HEK293 (cell line): ENCODE measurements at regions not wholly inside any gene's neighbourhood (a gene's known extent, or its start where the extent isn't known, plus 50 kb on each side); places are given as distances from the start of the nearest gene placed in this dataset.

Experiments
- CTCF ChIA-PET: fragments of 350-600 bp; formaldehyde crosslinking; extraction: SDS; loops from one replicate; lab custom pipeline; 2021; ENCODE audit warnings: antibody characterized with exemption; lab: Yijun Ruan, JAX
- POLR2A ChIA-PET: fragments of 300-600 bp; formaldehyde crosslinking; extraction: SDS; loops from one replicate; lab custom pipeline; 2020; ENCODE audit warnings: antibody characterized with exemption, inconsistent platforms; lab: Yijun Ruan, JAX
- H3K27ac ChIP-seq: fragments of 200-500 bp; sonication (Bioruptor generic); 2 replicates; pipeline ENCODE4 v1.5.1; 2014; ENCODE audit warnings: low read depth, low read length, control low read depth, inconsistent platforms; ENCODE audit errors: extremely low read depth
- H3K36me3 ChIP-seq, 2 experiments: fragments of 200-500 bp in 1 of 2; sonication (Bioruptor generic) in 1 of 2; 1 replicate in 1 of 2; 2 replicates in 1 of 2; pipeline ENCODE4 v1.5.1; 2014 to 2017; ENCODE audit warnings: inconsistent platforms in 2 of 2, low read length in 2 of 2; ENCODE audit not compliant: control insufficient read depth in 2 of 2, insufficient read depth in 1 of 2
- H3K4me1 ChIP-seq: fragments of 200-500 bp; sonication (Bioruptor generic); 2 replicates; pipeline ENCODE4 v1.5.1; 2014; ENCODE audit warnings: mild to moderate bottlenecking, low read length, inconsistent platforms; ENCODE audit not compliant: control insufficient read depth, insufficient read depth
- H3K4me3 ChIP-seq: 2 replicates; pipeline ENCODE4 v1.5.1; 2011; ENCODE audit warnings: low read depth, mild to moderate bottlenecking, control low read depth, low read length, moderate library complexity
- H3K9me3 ChIP-seq: fragments of 200-500 bp; sonication (Bioruptor generic); 2 replicates; pipeline ENCODE4 v1.5.1; 2014; ENCODE audit warnings: low read depth, low read length, inconsistent platforms; ENCODE audit not compliant: control insufficient read depth, insufficient read depth
- BCL11B ChIP-seq: fragments of 450-650 bp; formaldehyde crosslinking; IDR thresholded peaks from 2 replicates; pipeline ENCODE4 v1.5.1; 2016; ENCODE audit warnings: low read depth, missing biosample characterization, missing genetic modification characterization
- HOXD13 ChIP-seq: sonication (generic); formaldehyde crosslinking; IDR thresholded peaks from 2 replicates; pipeline ENCODE4 v1.8.0; 2022; ENCODE audit warnings: missing genetic modification reagents, borderline replicate concordance
- INSM2 ChIP-seq: fragments of 450-650 bp; formaldehyde crosslinking; IDR thresholded peaks from 2 replicates; pipeline ENCODE4 v1.5.1; 2016; ENCODE audit warnings: missing biosample characterization, missing genetic modification characterization
- KLF9 ChIP-seq: fragments of 450-650 bp; formaldehyde crosslinking; IDR thresholded peaks from 2 replicates; pipeline ENCODE4 v1.5.1; 2016; ENCODE audit warnings: missing biosample characterization, missing genetic modification characterization, low read depth
- MEIS1 ChIP-seq: sonication (generic); formaldehyde crosslinking; IDR thresholded peaks from 2 replicates; pipeline ENCODE4 v1.8.1; 2022; ENCODE audit warnings: missing genetic modification reagents, mild to moderate bottlenecking, borderline replicate concordance
- PBX3 ChIP-seq: sonication (generic); formaldehyde crosslinking; IDR thresholded peaks from 2 replicates; pipeline ENCODE4 v1.8.1; 2022; ENCODE audit warnings: mild to moderate bottlenecking, moderate library complexity, missing genetic modification reagents
- SALL2 ChIP-seq: fragments of 450-650 bp; formaldehyde crosslinking; IDR thresholded peaks from 2 replicates; pipeline ENCODE4 v1.5.0; 2017; ENCODE audit warnings: missing biosample characterization, mild to moderate bottlenecking, missing genetic modification characterization, borderline replicate concordance
- ZNF114 ChIP-seq: fragments of 450-650 bp; formaldehyde crosslinking; IDR thresholded peaks from 2 replicates; pipeline ENCODE4 v1.5.0; 2017; ENCODE audit warnings: missing biosample characterization, missing genetic modification characterization
- ZNF132 ChIP-seq: fragments of 450-650 bp; formaldehyde crosslinking; IDR thresholded peaks from 2 replicates; pipeline ENCODE4 v1.5.1; 2017; ENCODE audit warnings: missing biosample characterization, missing genetic modification characterization, borderline replicate concordance
- ZNF140 ChIP-seq: fragments of 450-650 bp; formaldehyde crosslinking; IDR thresholded peaks from 2 replicates; pipeline ENCODE4 v1.5.1; 2016; ENCODE audit warnings: missing biosample characterization, missing genetic modification characterization
- ZNF19 ChIP-seq: fragments of 450-650 bp; formaldehyde crosslinking; IDR thresholded peaks from 2 replicates; pipeline ENCODE4; 2016; ENCODE audit warnings: missing biosample characterization, missing genetic modification characterization, low read depth
- ZNF23 ChIP-seq: fragments of 450-650 bp; formaldehyde crosslinking; IDR thresholded peaks from 2 replicates; pipeline ENCODE4 v1.5.1; 2016; ENCODE audit warnings: missing biosample characterization, missing genetic modification characterization, borderline replicate concordance
- ZNF280C ChIP-seq: fragments of 450-650 bp; formaldehyde crosslinking; IDR thresholded peaks from 2 replicates; pipeline ENCODE4 v1.5.1; 2016; ENCODE audit warnings: missing biosample characterization, missing genetic modification characterization
- ZNF391 ChIP-seq: fragments of 450-650 bp; formaldehyde crosslinking; IDR thresholded peaks from 2 replicates; pipeline ENCODE4 v1.5.1; 2016; ENCODE audit warnings: low read depth, missing biosample characterization, missing genetic modification characterization, borderline replicate concordance
- ZNF473 ChIP-seq: fragments of 450-650 bp; formaldehyde crosslinking; IDR thresholded peaks from 2 replicates; pipeline ENCODE4 v1.5.1; 2017; ENCODE audit warnings: missing biosample characterization, missing genetic modification characterization
- ZNF596 ChIP-seq: fragments of 450-650 bp; IDR thresholded peaks from 2 replicates; pipeline ENCODE4 v1.5.0; 2018; ENCODE audit warnings: missing biosample characterization, mild to moderate bottlenecking, missing genetic modification characterization, moderate library complexity
- ZNF621 ChIP-seq: fragments of 450-650 bp; formaldehyde crosslinking; IDR thresholded peaks from 2 replicates; pipeline ENCODE4 v1.5.1; 2017; ENCODE audit warnings: missing biosample characterization, missing genetic modification characterization
- ZNF626 ChIP-seq: fragments of 450-650 bp; sonication (Bioruptor Pico); formaldehyde crosslinking; IDR thresholded peaks from 2 replicates; pipeline ENCODE4 v1.5.1; 2018; ENCODE audit warnings: missing biosample characterization, missing genetic modification characterization, inconsistent platforms
- ZNF658 ChIP-seq: fragments of 450-650 bp; formaldehyde crosslinking; IDR thresholded peaks from 2 replicates; pipeline ENCODE4; 2016; ENCODE audit warnings: missing biosample characterization, missing genetic modification characterization
- ZNF701 ChIP-seq: fragments of 450-650 bp; formaldehyde crosslinking; IDR thresholded peaks from 2 replicates; pipeline ENCODE4 v1.5.1; 2016; ENCODE audit warnings: missing biosample characterization, missing genetic modification characterization
- ZNF747 ChIP-seq: fragments of 450-650 bp; formaldehyde crosslinking; IDR thresholded peaks from 2 replicates; pipeline ENCODE4 v1.5.1; 2016; ENCODE audit warnings: missing biosample characterization, missing genetic modification characterization
- TF ChIP-seq, protein P1 (sequence below): fragments of 450-650 bp; formaldehyde crosslinking; IDR thresholded peaks from 2 replicates; pipeline ENCODE4 v1.5.1; 2016; ENCODE audit warnings: missing biosample characterization, missing genetic modification characterization, borderline replicate concordance

DNA sequence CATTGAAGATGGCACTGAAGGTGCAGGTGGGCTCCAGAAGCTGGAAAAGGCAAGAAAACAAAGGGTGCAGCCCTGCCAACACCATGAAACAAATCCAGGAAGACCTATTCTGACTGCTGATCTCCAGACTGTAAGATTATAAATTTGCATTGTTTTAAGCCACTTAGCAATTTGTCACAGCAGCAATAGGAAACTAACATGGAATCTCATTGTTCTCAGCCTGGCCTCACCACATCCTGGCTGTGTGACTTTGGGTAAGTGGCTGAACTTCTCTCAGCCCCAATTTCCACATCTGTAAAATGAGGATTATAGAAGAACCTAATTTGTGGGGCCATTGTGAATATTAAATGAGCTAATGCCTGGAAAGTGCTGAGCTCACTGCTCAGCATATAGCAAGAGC lies 160.4 kb upstream of the MAFB start:
- no peak overlapping the region for H3K4me3 ChIP-seq
- no peaks in the 10 kb centered on the region for H3K9me3 ChIP-seq
- H3K36me3 ChIP-seq = no peaks in the 10 kb centered on the region
- peaks cover 3% of the 10 kb centered on the region for H3K4me1 ChIP-seq
- no peak overlapping the region for H3K27ac ChIP-seq
- POLR2A ChIA-PET = no interaction called here
- TF ChIP-seq BCL11B (no peak), ZNF114 (tag by site-specific recombination) (no peak), ZNF626 (tag by site-specific recombination) (no peak)
- CTCF ChIA-PET = no interaction called here

- ChIA-PET POLR2A (no interaction called here), CTCF (interaction anchor here (0.7 kb wide), 1 partner anchor 29 kb away, joined by 3 read pairs; no protein-coding TSS in a partner anchor)
- Histone ChIP-seq H3K4me1 (no peaks in the 10 kb centered on the region), H3K36me3 (no peaks in the 10 kb centered on the region), H3K4me3 (no peak overlapping the region), H3K27ac (no peak overlapping the region), H3K9me3 (no peaks in the 10 kb centered on the region)
- TF ChIP-seq ZNF747 (no peak), ZNF658 (tag by site-specific recombination) (no peak), ZNF23 (tag by site-specific recombination) (no peak), ZNF391 (tag by site-specific recombination) (no peak), HOXD13 (no peak), INSM2 (tag by site-specific recombination) (no peak), ZNF701 (tag by site-specific recombination) (no peak), PBX3 (no peak), MEIS1 (CRISPR knock-in tag) (no peak), ZNF596 (tag by site-specific recombination) (no peak), ZNF19 (tag by site-specific recombination) (no peak), ZNF132 (no peak), ZNF621 (tag by site-specific recombination) (no peak), SALL2 (tag by site-specific recombination) (no peak)
Observed at GRCh38 chr20:40851051-40851450, 162.0 kb upstream of the MAFB start.

GRCh38 chr20:40855269-40855668 lies 166.2 kb upstream of the MAFB start:
- TF ChIP-seq BCL11B (no peak), ZNF473 (tag by site-specific recombination) (no peak), KLF9 (tag by site-specific recombination) (no peak), ZNF132 (no peak), ZNF280C (tag by site-specific recombination) (no peak), ZNF140 (tag by site-specific recombination) (no peak)
- TF ChIP-seq, protein P1, sequence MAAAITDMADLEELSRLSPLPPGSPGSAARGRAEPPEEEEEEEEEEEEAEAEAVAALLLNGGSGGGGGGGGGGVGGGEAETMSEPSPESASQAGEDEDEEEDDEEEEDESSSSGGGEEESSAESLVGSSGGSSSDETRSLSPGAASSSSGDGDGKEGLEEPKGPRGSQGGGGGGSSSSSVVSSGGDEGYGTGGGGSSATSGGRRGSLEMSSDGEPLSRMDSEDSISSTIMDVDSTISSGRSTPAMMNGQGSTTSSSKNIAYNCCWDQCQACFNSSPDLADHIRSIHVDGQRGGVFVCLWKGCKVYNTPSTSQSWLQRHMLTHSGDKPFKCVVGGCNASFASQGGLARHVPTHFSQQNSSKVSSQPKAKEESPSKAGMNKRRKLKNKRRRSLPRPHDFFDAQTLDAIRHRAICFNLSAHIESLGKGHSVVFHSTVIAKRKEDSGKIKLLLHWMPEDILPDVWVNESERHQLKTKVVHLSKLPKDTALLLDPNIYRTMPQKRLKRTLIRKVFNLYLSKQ (tag by site-specific recombination) = no peak
- no peaks in the 10 kb centered on the region for H3K36me3 ChIP-seq
- no peaks in the 10 kb centered on the region for H3K4me1 ChIP-seq
- ChIA-PET CTCF (interaction anchor here (0.7 kb wide), 1 partner anchor 39 kb away, joined by 3 read pairs; no protein-coding TSS in a partner anchor), POLR2A (no interaction called here)
- no peak overlapping the region for H3K27ac ChIP-seq
- no peaks in the 10 kb centered on the region for H3K9me3 ChIP-seq
- H3K4me3 ChIP-seq = no peak overlapping the region
